ENCODE measurements at regions not wholly inside any gene's neighbourhood (a gene's known extent, or its start where the extent isn't known, plus 50 kb on each side); places are given as distances from the start of the nearest gene placed in this dataset.

DNA sequence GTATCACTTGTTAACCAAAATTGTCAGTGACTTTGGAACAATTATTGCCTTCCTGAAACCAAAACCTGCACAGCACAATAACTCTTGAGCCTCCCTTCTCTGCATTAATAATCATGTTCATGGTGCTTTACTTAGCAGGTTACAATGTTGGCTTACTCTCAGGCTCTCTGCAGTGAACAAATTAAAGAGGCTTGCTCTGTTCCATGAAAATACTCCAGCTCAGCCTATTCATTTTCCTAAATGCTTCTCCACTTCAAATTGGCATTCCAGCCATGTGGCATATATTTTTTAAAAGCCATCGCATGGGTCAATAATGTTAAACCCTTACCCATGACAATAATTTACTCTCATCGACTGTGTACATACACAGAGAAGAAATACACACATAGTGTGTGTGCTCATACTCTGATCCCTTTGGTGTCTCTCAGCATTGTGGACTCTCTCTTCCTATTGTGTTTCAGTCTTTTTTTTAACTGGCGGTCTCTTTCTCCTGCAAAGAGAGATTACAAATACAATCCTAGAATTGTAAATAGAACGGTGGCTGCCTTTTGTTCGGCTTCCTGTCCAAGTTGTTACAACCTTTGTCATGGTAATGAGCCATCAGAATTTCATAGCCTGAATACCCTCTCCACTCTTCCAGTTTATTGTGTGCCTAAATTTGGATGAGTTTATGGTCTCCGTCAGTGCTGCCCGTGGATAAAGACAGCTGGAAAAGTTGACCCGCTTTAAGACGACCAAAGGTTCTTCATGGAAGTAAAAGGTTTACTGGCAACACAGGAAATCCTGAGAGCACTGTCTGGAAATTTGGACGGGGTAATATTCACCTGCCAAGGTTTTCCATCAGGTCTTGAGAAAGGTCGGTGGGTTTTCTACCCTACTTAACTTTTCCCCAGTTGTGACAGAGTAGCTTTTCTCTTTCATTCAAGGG lies 263.6 kb downstream of the CD83 start:
- DNase-seq (no peak), ATAC-seq (no peak)
- in situ Hi-C loops (cut with MboI; ENCODE audit: low sequenced_read_pairs in 4 of 4) = no loop called here
- no peaks in the 10 kb centered on the region for H3K9me3 ChIP-seq
- H3K4me3 ChIP-seq = no peak overlapping the region
- intact Hi-C loops (cut with DNase I; ENCODE audit: low total_unique reads) = no loop called here
- no peak overlapping the region for H3K27ac ChIP-seq
- no peaks in the 10 kb centered on the region for H3K36me3 ChIP-seq
- no peaks in the 10 kb centered on the region for H3K4me1 ChIP-seq
- TF ChIP-seq POLR2A (IDR thresholded peaks at IDR 0.05) = no peak
- H3K27me3 ChIP-seq = peaks cover 0 to 13% (median 0%) of the 10 kb centered on the region in 3 donors

DNA sequence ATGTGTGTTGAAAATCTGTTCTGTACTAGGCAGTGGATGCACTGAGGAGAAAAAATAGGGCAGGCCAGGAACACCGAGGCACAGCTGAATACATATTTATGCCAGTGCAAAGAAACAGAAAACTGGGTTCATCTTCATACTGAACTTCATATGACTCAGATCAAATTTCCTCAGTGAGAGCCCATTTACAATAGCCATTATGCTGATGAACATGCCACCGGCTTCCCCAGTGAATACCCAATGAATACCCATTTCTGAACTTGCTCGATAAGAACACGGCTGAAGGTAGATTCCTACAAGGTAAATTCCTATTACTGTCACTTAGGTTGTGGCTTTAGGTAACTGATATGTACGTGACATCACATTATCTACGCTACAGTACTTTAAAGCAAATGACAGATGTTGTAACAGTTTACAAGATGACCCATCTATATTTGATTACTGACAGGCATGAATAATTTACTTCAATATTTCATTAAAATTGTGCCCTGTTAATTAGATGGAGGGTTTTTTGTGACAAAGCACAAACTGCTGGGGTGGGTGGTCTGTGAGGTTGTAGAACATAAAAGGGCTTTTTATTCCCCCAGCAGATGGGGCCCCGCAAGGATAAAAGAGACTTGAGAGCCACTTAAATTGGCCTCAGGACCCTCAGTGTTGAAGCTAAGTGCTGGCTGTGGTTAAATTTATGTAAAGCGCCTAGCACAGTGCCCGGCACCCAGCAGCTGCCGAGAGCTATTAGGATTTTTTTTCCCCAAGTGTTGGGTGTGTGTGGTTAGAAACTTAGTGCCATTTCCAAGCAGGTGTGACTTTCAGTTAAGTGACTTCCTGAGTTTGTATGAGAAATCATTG lies 264.5 kb downstream of the CD83 start:
- TF ChIP-seq, protein P1, sequence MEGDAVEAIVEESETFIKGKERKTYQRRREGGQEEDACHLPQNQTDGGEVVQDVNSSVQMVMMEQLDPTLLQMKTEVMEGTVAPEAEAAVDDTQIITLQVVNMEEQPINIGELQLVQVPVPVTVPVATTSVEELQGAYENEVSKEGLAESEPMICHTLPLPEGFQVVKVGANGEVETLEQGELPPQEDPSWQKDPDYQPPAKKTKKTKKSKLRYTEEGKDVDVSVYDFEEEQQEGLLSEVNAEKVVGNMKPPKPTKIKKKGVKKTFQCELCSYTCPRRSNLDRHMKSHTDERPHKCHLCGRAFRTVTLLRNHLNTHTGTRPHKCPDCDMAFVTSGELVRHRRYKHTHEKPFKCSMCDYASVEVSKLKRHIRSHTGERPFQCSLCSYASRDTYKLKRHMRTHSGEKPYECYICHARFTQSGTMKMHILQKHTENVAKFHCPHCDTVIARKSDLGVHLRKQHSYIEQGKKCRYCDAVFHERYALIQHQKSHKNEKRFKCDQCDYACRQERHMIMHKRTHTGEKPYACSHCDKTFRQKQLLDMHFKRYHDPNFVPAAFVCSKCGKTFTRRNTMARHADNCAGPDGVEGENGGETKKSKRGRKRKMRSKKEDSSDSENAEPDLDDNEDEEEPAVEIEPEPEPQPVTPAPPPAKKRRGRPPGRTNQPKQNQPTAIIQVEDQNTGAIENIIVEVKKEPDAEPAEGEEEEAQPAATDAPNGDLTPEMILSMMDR (IDR thresholded peaks at IDR 0.05 in 4 of 5, conservative IDR thresholded peaks at IDR 0.05 in 1 of 5) = no peak
- TF ChIP-seq POLR2A (IDR thresholded peaks at IDR 0.05) = no peak
- H3K4me1 ChIP-seq = no peaks in the 10 kb centered on the region
- in situ Hi-C loops (cut with MboI; ENCODE audit: low sequenced_read_pairs in 4 of 4) (no loop called here), intact Hi-C loops (cut with DNase I; ENCODE audit: low total_unique reads) (no loop called here)
- H3K27ac ChIP-seq = no peak overlapping the region
- DNase-seq (no peak), ATAC-seq (no peak)
- peaks cover 0 to 13% (median 0%) of the 10 kb centered on the region in 3 donors for H3K27me3 ChIP-seq
- H3K9me3 ChIP-seq = no peaks in the 10 kb centered on the region
- H3K36me3 ChIP-seq = no peaks in the 10 kb centered on the region
- H3K4me3 ChIP-seq = no peak overlapping the region

DNA sequence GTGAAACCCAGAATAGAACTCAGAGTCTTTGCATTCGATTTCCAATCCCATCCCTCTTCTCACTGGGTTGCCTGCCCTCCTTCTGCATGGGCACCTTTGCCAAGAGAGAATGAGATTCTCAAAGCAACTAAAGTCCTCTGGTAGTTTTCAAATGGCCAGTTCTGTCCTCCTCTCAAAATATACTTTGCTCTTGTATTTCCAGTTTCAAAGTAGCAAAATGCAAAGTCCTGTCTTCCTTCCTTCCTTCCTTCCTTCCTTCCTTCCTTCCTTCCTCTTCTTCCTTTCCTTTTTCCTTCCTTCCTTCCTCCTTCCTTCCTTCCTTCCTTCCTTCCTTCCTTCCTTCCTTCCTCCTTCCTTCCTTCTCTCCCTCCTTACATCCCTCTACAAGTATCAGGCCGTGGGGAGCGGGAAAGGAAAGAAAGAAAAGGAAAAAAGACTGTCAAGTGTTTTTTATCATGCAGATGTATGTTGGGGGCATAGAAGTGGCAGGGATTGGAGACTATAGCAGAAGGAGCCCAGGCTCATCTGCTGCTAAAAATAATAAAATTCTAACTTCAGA lies 265.2 kb downstream of the CD83 start:
- intact Hi-C loops (cut with DNase I; ENCODE audit: low total_unique reads) (no loop called here), in situ Hi-C loops (cut with MboI; ENCODE audit: low sequenced_read_pairs in 4 of 4) (no loop called here)
- no peak for ATAC-seq
- Histone ChIP-seq H3K27me3 (peaks cover 0 to 13% (median 0%) of the 10 kb centered on the region in 3 donors), H3K9me3 (no peaks in the 10 kb centered on the region), H3K4me1 (no peaks in the 10 kb centered on the region), H3K36me3 (no peaks in the 10 kb centered on the region), H3K4me3 (no peak overlapping the region), H3K27ac (no peak overlapping the region)
- no peak for TF ChIP-seq POLR2A (IDR thresholded peaks at IDR 0.05)
- TF ChIP-seq, protein P1 (IDR thresholded peaks at IDR 0.05 in 4 of 5, conservative IDR thresholded peaks at IDR 0.05 in 1 of 5) = no peak
- no peak for DNase-seq

DNA sequence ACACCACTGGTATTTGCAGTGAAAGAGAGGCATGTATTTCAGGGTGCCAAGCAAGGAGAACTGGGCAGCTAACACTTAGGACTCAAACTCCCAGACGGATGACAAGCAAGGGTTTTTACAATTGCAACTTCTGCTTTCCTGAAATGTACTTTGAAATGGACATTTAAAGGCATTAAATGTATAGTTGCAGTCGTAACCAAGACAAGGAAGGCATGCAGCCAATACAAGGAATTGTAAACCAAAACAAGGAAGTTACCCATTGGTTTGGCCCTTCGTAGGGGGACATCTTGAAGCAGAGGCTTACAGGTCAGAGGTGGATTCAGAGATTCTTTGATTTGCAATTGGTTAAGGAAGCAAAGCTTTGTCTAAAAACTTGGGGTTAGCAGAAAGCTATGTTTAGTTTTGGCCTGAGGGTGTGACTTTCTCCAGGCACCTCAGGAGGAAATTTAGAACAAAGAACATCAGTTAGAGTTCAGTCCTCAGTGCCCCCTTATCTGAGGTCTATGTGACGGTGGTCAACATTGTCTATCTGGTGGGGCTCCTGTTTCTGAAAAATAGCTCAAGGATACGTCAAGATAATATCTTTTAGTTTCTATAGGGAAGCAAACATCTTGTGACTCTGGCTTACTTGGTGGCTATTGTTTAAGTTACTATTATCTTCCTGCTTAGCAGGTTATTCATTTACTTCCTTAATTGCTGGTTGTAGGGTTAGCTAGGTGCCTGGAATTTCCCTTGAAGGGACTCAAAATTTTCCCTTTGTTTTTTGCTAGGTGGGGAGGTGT lies 266.0 kb downstream of the CD83 start:
- DNase-seq = no peak
- H3K4me1 ChIP-seq = no peaks in the 10 kb centered on the region
- no peak for ATAC-seq
- in situ Hi-C loops (cut with MboI; ENCODE audit: low sequenced_read_pairs in 4 of 4) = no loop called here
- H3K9me3 ChIP-seq = no peaks in the 10 kb centered on the region
- intact Hi-C loops (cut with DNase I; ENCODE audit: low total_unique reads) = no loop called here
- no peak overlapping the region for H3K27ac ChIP-seq
- TF ChIP-seq, protein P1 (IDR thresholded peaks at IDR 0.05 in 4 of 5, conservative IDR thresholded peaks at IDR 0.05 in 1 of 5) = no peak
- no peak for TF ChIP-seq POLR2A (IDR thresholded peaks at IDR 0.05)
- H3K36me3 ChIP-seq = no peaks in the 10 kb centered on the region
- no peak overlapping the region for H3K4me3 ChIP-seq
- H3K27me3 ChIP-seq = peaks cover 0 to 13% (median 0%) of the 10 kb centered on the region in 3 donors
